H9 (cell line): ENCODE measurements at regions not wholly inside any gene's neighbourhood (a gene's known extent, or its start where the extent isn't known, plus 50 kb on each side); places are given as distances from the start of the nearest gene placed in this dataset.

Experiments
- DNase-seq: peaks from one replicate; pipeline ENCODE4 v3.0.0-alpha.2; 2017
- H2AFZ ChIP-seq: one replicate; pipeline ENCODE4 v1.6.1; 2013; ENCODE audit warnings: mild to moderate bottlenecking, low read length, control low read depth, moderate library complexity
- H2AK5ac ChIP-seq: 2 replicates; pipeline ENCODE4 v1.6.1; 2013; ENCODE audit warnings: low read length, control low read depth, mixed read lengths; ENCODE audit not compliant: insufficient read length
- H2BK120ac ChIP-seq: one replicate; pipeline ENCODE4 v1.6.1; 2013; ENCODE audit warnings: low read depth, mild to moderate bottlenecking, low read length, control low read depth, inconsistent platforms; ENCODE audit not compliant: poor library complexity, severe bottlenecking
- H2BK12ac ChIP-seq: 2 replicates; pipeline ENCODE4 v1.6.1; 2013; ENCODE audit warnings: low read length, control low read depth, mixed read lengths, low read depth; ENCODE audit not compliant: insufficient read length
- H2BK15ac ChIP-seq: 2 replicates; pipeline ENCODE4 v1.6.1; 2013; ENCODE audit warnings: low read depth, low read length, control low read depth
- H2BK20ac ChIP-seq: one replicate; pipeline ENCODE4 v1.6.1; 2013; ENCODE audit warnings: low read depth, mild to moderate bottlenecking, low read length, control low read depth, inconsistent platforms; ENCODE audit not compliant: poor library complexity, severe bottlenecking
- H2BK5ac ChIP-seq: 2 replicates; pipeline ENCODE4 v1.6.1; 2013; ENCODE audit warnings: low read length, control low read depth, mixed read lengths; ENCODE audit not compliant: insufficient read length
- H3K14ac ChIP-seq: 2 replicates; pipeline ENCODE4 v1.6.1; 2013; ENCODE audit warnings: low read length, control low read depth; ENCODE audit not compliant: insufficient read depth
- H3K18ac ChIP-seq: 2 replicates; pipeline ENCODE4 v1.6.1; 2013; ENCODE audit warnings: low read depth, mild to moderate bottlenecking, mixed read lengths, low read length, control low read depth; ENCODE audit not compliant: insufficient read length
- H3K23ac ChIP-seq: 2 replicates; pipeline ENCODE4 v1.6.1; 2013; ENCODE audit warnings: low read length, control low read depth, mixed read lengths, low read depth; ENCODE audit not compliant: insufficient read length
- H3K23me2 ChIP-seq: 2 replicates; pipeline ENCODE4 v1.6.1; 2013; ENCODE audit warnings: low read depth, mild to moderate bottlenecking, mixed read lengths, low read length, control low read depth; ENCODE audit not compliant: insufficient read length, poor library complexity, severe bottlenecking
- H3K27ac ChIP-seq: 2 replicates; pipeline ENCODE4 v1.5.1; 2013; ENCODE audit warnings: low read length, control low read depth, mixed read lengths, low read depth; ENCODE audit not compliant: insufficient read length
- H3K27me3 ChIP-seq: 2 replicates; pipeline ENCODE4 v1.6.1; 2013; ENCODE audit warnings: low read length, control low read depth, inconsistent platforms; ENCODE audit not compliant: insufficient read depth
- H3K4ac ChIP-seq: 2 replicates; pipeline ENCODE4 v1.6.1; 2013; ENCODE audit warnings: low read depth, mild to moderate bottlenecking, control low read depth, inconsistent platforms, low read length, moderate library complexity
- H3K4me1 ChIP-seq: 2 replicates; pipeline ENCODE4 v1.6.1; 2013; ENCODE audit warnings: low read length, control low read depth, inconsistent platforms; ENCODE audit not compliant: insufficient read depth
- H3K4me2 ChIP-seq: 2 replicates; pipeline ENCODE4 v1.6.1; 2013; ENCODE audit warnings: low read length, control low read depth, mixed read lengths; ENCODE audit not compliant: insufficient read length, insufficient read depth
- H3K56ac ChIP-seq: 2 replicates; pipeline ENCODE4 v1.6.1; 2013; ENCODE audit warnings: low read depth, mild to moderate bottlenecking, mixed read lengths, low read length, control low read depth; ENCODE audit not compliant: insufficient read length
- H3K79me1 ChIP-seq: 2 replicates; pipeline ENCODE4 v1.6.1; 2013; ENCODE audit warnings: low read depth, mild to moderate bottlenecking, moderate library complexity, low read length, control low read depth, inconsistent platforms; ENCODE audit not compliant: insufficient read depth, poor library complexity, severe bottlenecking
- H3K79me2 ChIP-seq: 2 replicates; pipeline ENCODE4 v1.6.1; 2013; ENCODE audit warnings: low read length, control low read depth, inconsistent platforms; ENCODE audit not compliant: insufficient read depth
- H3K9ac ChIP-seq: 2 replicates; pipeline ENCODE4 v1.6.1; 2013; ENCODE audit warnings: low read length, control low read depth, mixed read lengths; ENCODE audit not compliant: insufficient read length; ENCODE audit errors: extremely low read depth
- H3K9me3 ChIP-seq: one replicate; pipeline ENCODE4 v1.6.1; 2013; ENCODE audit warnings: low read depth, low read length, inconsistent platforms; ENCODE audit not compliant: control insufficient read depth
- H3T11ph ChIP-seq: one replicate; pipeline ENCODE4 v1.6.1; 2013; ENCODE audit warnings: mild to moderate bottlenecking, low read length, control low read depth, inconsistent platforms
- H4K20me1 ChIP-seq: one replicate; pipeline ENCODE4 v1.6.1; 2013; ENCODE audit not compliant: control insufficient read depth, insufficient read length, insufficient read depth
- H4K5ac ChIP-seq: 2 replicates; pipeline ENCODE4 v1.6.1; 2013; ENCODE audit warnings: low read depth, mild to moderate bottlenecking, mixed read lengths, low read length, control low read depth; ENCODE audit not compliant: insufficient read length
- H4K8ac ChIP-seq: replicated peaks from 2 replicates; pipeline ENCODE4 v1.6.1; 2013; ENCODE audit warnings: low read length, control low read depth, mixed read lengths, low read depth; ENCODE audit not compliant: insufficient read length
- H4K91ac ChIP-seq: 2 replicates; pipeline ENCODE4 v1.6.1; 2013; ENCODE audit warnings: low read depth, mild to moderate bottlenecking, moderate library complexity, mixed read lengths, low read length, control low read depth; ENCODE audit not compliant: insufficient read length
- H3K27ac Mint-ChIP-seq, 3 experiments: 2 replicates in 2 of 3; 3 replicates in 1 of 3; pipeline ENCODE4 v1.8.0; 2020 to 2021; ENCODE audit warnings: mixed read lengths in 3 of 3, mild to moderate bottlenecking in 1 of 3, moderate library complexity in 1 of 3
- H3K27me3 Mint-ChIP-seq: 2 replicates; pipeline ENCODE4 v1.8.0; 2021; ENCODE audit warnings: low read depth, mild to moderate bottlenecking, moderate library complexity, mixed read lengths
- H3K36me3 Mint-ChIP-seq, 3 experiments: 2 replicates in 2 of 3; 3 replicates in 1 of 3; pipeline ENCODE4 v1.8.0; 2020 to 2021; ENCODE audit warnings: low read depth in 3 of 3, mixed read lengths in 3 of 3; ENCODE audit not compliant: insufficient read depth in 1 of 3
- H3K4me1 Mint-ChIP-seq, 2 experiments: 2 replicates each; pipeline ENCODE4 v1.8.0; 2020; ENCODE audit warnings: mixed read lengths in 2 of 2
- H3K4me3 Mint-ChIP-seq, 2 experiments: 2 replicates in 1 of 2; 3 replicates in 1 of 2; pipeline ENCODE4 v1.8.0; 2020 to 2021; ENCODE audit warnings: mild to moderate bottlenecking in 2 of 2, mixed read lengths in 2 of 2, moderate library complexity in 1 of 2
- H3K9me3 Mint-ChIP-seq, 2 experiments: 2 replicates in 1 of 2; 3 replicates in 1 of 2; pipeline ENCODE4 v1.8.0; 2020; ENCODE audit warnings: mild to moderate bottlenecking in 2 of 2, mixed read lengths in 2 of 2, moderate library complexity in 1 of 2
- WGBS: extraction: QIAGEN DNeasy Blood & Tissue Kit; methylation state at CpG from one replicate; pipeline ENCODE4 v1.1.7; 2013; ENCODE audit warnings: missing lambda C conversion rate, low lambda C conversion rate, mixed read lengths; ENCODE audit not compliant: insufficient read length; ENCODE audit errors: extremely low coverage; 5-methylcytosine and 5-hydroxymethylcytosine counted together
- TF ChIP-seq, protein P1 (sequence below): fragments of 200-600 bp; sonication (generic); conservative IDR thresholded peaks from 3 replicates; pipeline ENCODE4 v1.8.0; 2021; ENCODE audit warnings: antibody characterized with exemption, mild to moderate bottlenecking

- Histone ChIP-seq H2BK5ac (no peak overlapping the region), H3K14ac (no peak overlapping the region), H3K9me3 (no peaks in the 10 kb centered on the region), H2BK120ac (no peak overlapping the region), H3K56ac (no peak overlapping the region), H3K27me3 (no peaks in the 10 kb centered on the region), H3K4me1 (no peaks in the 10 kb centered on the region), H3K4ac (no peak overlapping the region), H4K8ac (no peak overlapping the region), H2AFZ (no peak overlapping the region), H3K79me2 (no peaks in the 10 kb centered on the region), H2BK15ac (no peak overlapping the region), H2BK20ac (no peak overlapping the region), H3K23ac (no peak overlapping the region), H3K9ac (no peak overlapping the region), H3K18ac (no peak overlapping the region), H3K4me2 (no peak overlapping the region), H2BK12ac (no peak overlapping the region), H2AK5ac (no peak overlapping the region), H3K27ac (no peak overlapping the region), H3K79me1 (no peaks in the 10 kb centered on the region), H3T11ph (no peak overlapping the region), H4K5ac (no peak overlapping the region), H3K23me2 (no peaks in the 10 kb centered on the region), H4K91ac (no peak overlapping the region), H4K20me1 (no peaks in the 10 kb centered on the region)
- Mint-ChIP-seq H3K4me3 (no peak overlapping the region), H3K4me1 (peaks cover 0 to 4% of the 10 kb centered on the region in 2 experiments; a peak in 1 of 4 replicates), H3K27ac (no peak overlapping the region), H3K36me3 (peaks cover 0 to 10% (median 6%) of the 10 kb centered on the region in 3 experiments; a peak in 5 of 7 replicates), H3K9me3 (peaks cover 8 to 9% of the 10 kb centered on the region in 2 experiments; a peak in 3 of 5 replicates), H3K27me3 (no peaks in the 10 kb centered on the region; the same call in none of the 2 replicates)
- no CpG with 5 or more reads among the region's 6 CpGs for WGBS
- TF ChIP-seq, protein P1, sequence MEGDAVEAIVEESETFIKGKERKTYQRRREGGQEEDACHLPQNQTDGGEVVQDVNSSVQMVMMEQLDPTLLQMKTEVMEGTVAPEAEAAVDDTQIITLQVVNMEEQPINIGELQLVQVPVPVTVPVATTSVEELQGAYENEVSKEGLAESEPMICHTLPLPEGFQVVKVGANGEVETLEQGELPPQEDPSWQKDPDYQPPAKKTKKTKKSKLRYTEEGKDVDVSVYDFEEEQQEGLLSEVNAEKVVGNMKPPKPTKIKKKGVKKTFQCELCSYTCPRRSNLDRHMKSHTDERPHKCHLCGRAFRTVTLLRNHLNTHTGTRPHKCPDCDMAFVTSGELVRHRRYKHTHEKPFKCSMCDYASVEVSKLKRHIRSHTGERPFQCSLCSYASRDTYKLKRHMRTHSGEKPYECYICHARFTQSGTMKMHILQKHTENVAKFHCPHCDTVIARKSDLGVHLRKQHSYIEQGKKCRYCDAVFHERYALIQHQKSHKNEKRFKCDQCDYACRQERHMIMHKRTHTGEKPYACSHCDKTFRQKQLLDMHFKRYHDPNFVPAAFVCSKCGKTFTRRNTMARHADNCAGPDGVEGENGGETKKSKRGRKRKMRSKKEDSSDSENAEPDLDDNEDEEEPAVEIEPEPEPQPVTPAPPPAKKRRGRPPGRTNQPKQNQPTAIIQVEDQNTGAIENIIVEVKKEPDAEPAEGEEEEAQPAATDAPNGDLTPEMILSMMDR: no peak
- no peak for DNase-seq
Measured at GRCh38 chr6:80690551-80691131, 584.2 kb downstream of the BCKDHB start.
